ENCODE measurements at regions not wholly inside any gene's neighbourhood (a gene's known extent, or its start where the extent isn't known, plus 50 kb on each side); places are given as distances from the start of the nearest gene placed in this dataset.
A peak's percentile ranks its signal among the peaks of the same experiment; 100 is the strongest.
"Not testable (repeated sequence)": the region's sequence is repeated elsewhere in the genome, so short reads cannot be mapped to it uniquely, and the experiment has no call there.

- Histone ChIP-seq H3K4me3 (ENCODE audit: low read length) (peak overlapping the region; percentile 34), H3K27me3 (replicated peaks; ENCODE audit: control insufficient read depth, insufficient read depth, low read length) (peaks cover 4% of the 10 kb centered on the region), H3K9ac (ENCODE audit: low read length) (no peak overlapping the region), H3K36me3 (ENCODE audit: control insufficient read depth, insufficient read depth, low read length, severe bottlenecking) (no peaks in the 10 kb centered on the region), H3K9me3 (ENCODE audit: control insufficient read depth, low read length) (no peaks in the 10 kb centered on the region), H3K4me1 (ENCODE audit: control insufficient read depth, insufficient read depth, low read length) (peaks cover 38% of the 10 kb centered on the region)
- peak; percentile 85 for DNase-seq (ENCODE audit: low read depth)
Measured at GRCh38 chr10:43843321-43844101, 194.8 kb upstream of the ZNF32 start.

GRCh38 chr10:43842496-43842895 lies 193.8 kb upstream of the ZNF32 start:
- H3K36me3 ChIP-seq (ENCODE audit: control insufficient read depth, insufficient read depth, low read length, severe bottlenecking), result no peaks in the 10 kb centered on the region
- peaks cover 38% of the 10 kb centered on the region for H3K4me1 ChIP-seq (ENCODE audit: control insufficient read depth, insufficient read depth, low read length)
- peaks cover 4% of the 10 kb centered on the region for H3K27me3 ChIP-seq (replicated peaks; ENCODE audit: control insufficient read depth, insufficient read depth, low read length)
- H3K9me3 ChIP-seq (ENCODE audit: control insufficient read depth, low read length), result no peaks in the 10 kb centered on the region
- no peak overlapping the region for H3K4me3 ChIP-seq (ENCODE audit: low read length)
- DNase-seq (ENCODE audit: low read depth), result no peak
- H3K9ac ChIP-seq (ENCODE audit: low read length), result no peak overlapping the region

GRCh38 chr10:43842072-43842471 lies 193.4 kb upstream of the ZNF32 start:
- Histone ChIP-seq H3K4me3 (ENCODE audit: low read length) (no peak overlapping the region), H3K36me3 (ENCODE audit: control insufficient read depth, insufficient read depth, low read length, severe bottlenecking) (no peaks in the 10 kb centered on the region), H3K9me3 (ENCODE audit: control insufficient read depth, low read length) (no peaks in the 10 kb centered on the region), H3K4me1 (ENCODE audit: control insufficient read depth, insufficient read depth, low read length) (peaks cover 38% of the 10 kb centered on the region), H3K9ac (ENCODE audit: low read length) (no peak overlapping the region), H3K27me3 (replicated peaks; ENCODE audit: control insufficient read depth, insufficient read depth, low read length) (peaks cover 4% of the 10 kb centered on the region)
- no peak for DNase-seq (ENCODE audit: low read depth)

GRCh38 chr10:43839973-43840372 lies 191.3 kb upstream of the ZNF32 start:
- Histone ChIP-seq H3K36me3 (ENCODE audit: control insufficient read depth, insufficient read depth, low read length, severe bottlenecking) (no peaks in the 10 kb centered on the region), H3K9ac (ENCODE audit: low read length) (no peak overlapping the region), H3K4me1 (ENCODE audit: control insufficient read depth, insufficient read depth, low read length) (peaks cover 26% of the 10 kb centered on the region), H3K4me3 (ENCODE audit: low read length) (no peak overlapping the region), H3K9me3 (ENCODE audit: control insufficient read depth, low read length) (no peaks in the 10 kb centered on the region), H3K27me3 (replicated peaks; ENCODE audit: control insufficient read depth, insufficient read depth, low read length) (peaks cover 4% of the 10 kb centered on the region)
- DNase-seq (ENCODE audit: low read depth), result no peak

- not testable (repeated sequence) for H3K4me3 ChIP-seq (ENCODE audit: low read length); H3K27me3 ChIP-seq (replicated peaks; ENCODE audit: control insufficient read depth, insufficient read depth, low read length); H3K9ac ChIP-seq (ENCODE audit: low read length); DNase-seq (ENCODE audit: low read depth); H3K36me3 ChIP-seq (ENCODE audit: control insufficient read depth, insufficient read depth, low read length, severe bottlenecking); H3K9me3 ChIP-seq (ENCODE audit: control insufficient read depth, low read length); H3K4me1 ChIP-seq (ENCODE audit: control insufficient read depth, insufficient read depth, low read length)
Measured at GRCh38 chr10:43834751-43835150, 186.1 kb upstream of the ZNF32 start.

- Histone ChIP-seq H3K9ac (ENCODE audit: low read length) (no peak overlapping the region), H3K4me3 (ENCODE audit: low read length) (no peak overlapping the region), H3K4me1 (ENCODE audit: control insufficient read depth, insufficient read depth, low read length) (peaks cover 27% of the 10 kb centered on the region), H3K9me3 (ENCODE audit: control insufficient read depth, low read length) (peaks cover 27% of the 10 kb centered on the region), H3K36me3 (ENCODE audit: control insufficient read depth, insufficient read depth, low read length, severe bottlenecking) (no peaks in the 10 kb centered on the region), H3K27me3 (replicated peaks; ENCODE audit: control insufficient read depth, insufficient read depth, low read length) (no peaks in the 10 kb centered on the region)
- DNase-seq (ENCODE audit: low read depth), result no peak
Measured at GRCh38 chr10:43827853-43828252, 179.2 kb upstream of the ZNF32 start.

GRCh38 chr10:43825984-43826383 lies 177.3 kb upstream of the ZNF32 start:
- no peak overlapping the region for H3K9ac ChIP-seq (ENCODE audit: low read length)
- no peak for DNase-seq (ENCODE audit: low read depth)

GRCh38 chr10:43825421-43825820 lies 176.7 kb upstream of the ZNF32 start:
- peaks cover 27% of the 10 kb centered on the region for H3K9me3 ChIP-seq (ENCODE audit: control insufficient read depth, low read length)
- peak overlapping the region; percentile 66 for H3K9ac ChIP-seq (ENCODE audit: low read length)
- no peaks in the 10 kb centered on the region for H3K36me3 ChIP-seq (ENCODE audit: control insufficient read depth, insufficient read depth, low read length, severe bottlenecking)
- no peak overlapping the region for H3K4me3 ChIP-seq (ENCODE audit: low read length)
- peaks cover 38% of the 10 kb centered on the region for H3K4me1 ChIP-seq (ENCODE audit: control insufficient read depth, insufficient read depth, low read length)
- DNase-seq (ENCODE audit: low read depth), result no peak
- no peaks in the 10 kb centered on the region for H3K27me3 ChIP-seq (replicated peaks; ENCODE audit: control insufficient read depth, insufficient read depth, low read length)

More at GRCh38 chr10:43825984-43826383, 177.3 kb upstream of the ZNF32 start:
- Histone ChIP-seq H3K4me3 (ENCODE audit: low read length) (no peak overlapping the region), H3K36me3 (ENCODE audit: control insufficient read depth, insufficient read depth, low read length, severe bottlenecking) (no peaks in the 10 kb centered on the region), H3K4me1 (ENCODE audit: control insufficient read depth, insufficient read depth, low read length) (peaks cover 34% of the 10 kb centered on the region), H3K27me3 (replicated peaks; ENCODE audit: control insufficient read depth, insufficient read depth, low read length) (no peaks in the 10 kb centered on the region), H3K9me3 (ENCODE audit: control insufficient read depth, low read length) (peaks cover 27% of the 10 kb centered on the region)

- Histone ChIP-seq H3K36me3 (ENCODE audit: control insufficient read depth, insufficient read depth, low read length, severe bottlenecking) (no peaks in the 10 kb centered on the region), H3K9me3 (ENCODE audit: control insufficient read depth, low read length) (peaks cover 27% of the 10 kb centered on the region), H3K9ac (ENCODE audit: low read length) (peak overlapping the region; percentile 66), H3K27me3 (replicated peaks; ENCODE audit: control insufficient read depth, insufficient read depth, low read length) (no peaks in the 10 kb centered on the region), H3K4me3 (ENCODE audit: low read length) (no peak overlapping the region), H3K4me1 (ENCODE audit: control insufficient read depth, insufficient read depth, low read length) (peaks cover 38% of the 10 kb centered on the region)
- DNase-seq (ENCODE audit: low read depth), result no peak
Measured at GRCh38 chr10:43824934-43825333, 176.3 kb upstream of the ZNF32 start.

GRCh38 chr10:43822631-43823580 lies 174.2 kb upstream of the ZNF32 start:
- Histone ChIP-seq H3K4me1 (ENCODE audit: control insufficient read depth, insufficient read depth, low read length) (peaks cover 38% of the 10 kb centered on the region), H3K27me3 (replicated peaks; ENCODE audit: control insufficient read depth, insufficient read depth, low read length) (no peaks in the 10 kb centered on the region), H3K9me3 (ENCODE audit: control insufficient read depth, low read length) (peaks cover 9% of the 10 kb centered on the region), H3K4me3 (ENCODE audit: low read length) (no peak overlapping the region), H3K36me3 (ENCODE audit: control insufficient read depth, insufficient read depth, low read length, severe bottlenecking) (no peaks in the 10 kb centered on the region), H3K9ac (ENCODE audit: low read length) (no peak overlapping the region)
- DNase-seq (ENCODE audit: low read depth), result peak; percentile 43

- H3K36me3 ChIP-seq (ENCODE audit: control insufficient read depth, insufficient read depth, low read length, severe bottlenecking), result no peaks in the 10 kb centered on the region
- no peak for DNase-seq (ENCODE audit: low read depth)
- no peak overlapping the region for H3K4me3 ChIP-seq (ENCODE audit: low read length)
- H3K27me3 ChIP-seq (replicated peaks; ENCODE audit: control insufficient read depth, insufficient read depth, low read length), result no peaks in the 10 kb centered on the region
- no peaks in the 10 kb centered on the region for H3K9me3 ChIP-seq (ENCODE audit: control insufficient read depth, low read length)
- H3K4me1 ChIP-seq (ENCODE audit: control insufficient read depth, insufficient read depth, low read length), result peaks cover 54% of the 10 kb centered on the region
- H3K9ac ChIP-seq (ENCODE audit: low read length), result no peak overlapping the region
Measured at GRCh38 chr10:43821103-43821502, 172.4 kb upstream of the ZNF32 start.

Data from adipocyte (in vitro differentiated cells).